ENCODE measurements at regions not wholly inside any gene's neighbourhood (a gene's known extent, or its start where the extent isn't known, plus 50 kb on each side); places are given as distances from the start of the nearest gene placed in this dataset.

- no peaks in the 10 kb centered on the region for H4K20me1 ChIP-seq (ENCODE audit: control insufficient read depth, insufficient read depth)
- no peak for TF ChIP-seq NFYA (IDR thresholded peaks at IDR 0.05; ENCODE audit: borderline replicate concordance, low read depth, low read length)
- TF ChIP-seq MTA3 (IDR thresholded peaks at IDR 0.05; ENCODE audit: borderline replicate concordance, low read length) = no peak
- no peak for TF ChIP-seq MYC (IDR thresholded peaks at IDR 0.05; ENCODE audit: insufficient read depth, insufficient read length, insufficient replicate concordance, low read length, severe bottlenecking)
- TF ChIP-seq PAX8 (IDR thresholded peaks at IDR 0.05) = no peak
- no peak for TF ChIP-seq CREB1 (IDR thresholded peaks at IDR 0.05; ENCODE audit: low read depth)
- no peak for TF ChIP-seq ATF3 (IDR thresholded peaks at IDR 0.05; ENCODE audit: borderline replicate concordance, extremely low read depth, low read depth, low read length)
- TF ChIP-seq POU2F2 (IDR thresholded peaks at IDR 0.05; ENCODE audit: borderline replicate concordance, low read depth, low read length) = no peak
- no peak for TF ChIP-seq SIX5 (IDR thresholded peaks at IDR 0.05; ENCODE audit: low read depth, low read length, severe bottlenecking)
- no peak for TF ChIP-seq SIN3A (IDR thresholded peaks at IDR 0.05; ENCODE audit: low read depth, low read length)
- TF ChIP-seq BHLHE40 (IDR thresholded peaks at IDR 0.05; ENCODE audit: borderline replicate concordance in 1 of 2, low read depth in 2 of 2, low read length in 1 of 2) = no peak
- no peak for TF ChIP-seq SUZ12 (IDR thresholded peaks at IDR 0.05; ENCODE audit: unreplicated experiment)
- TF ChIP-seq, protein P1, sequence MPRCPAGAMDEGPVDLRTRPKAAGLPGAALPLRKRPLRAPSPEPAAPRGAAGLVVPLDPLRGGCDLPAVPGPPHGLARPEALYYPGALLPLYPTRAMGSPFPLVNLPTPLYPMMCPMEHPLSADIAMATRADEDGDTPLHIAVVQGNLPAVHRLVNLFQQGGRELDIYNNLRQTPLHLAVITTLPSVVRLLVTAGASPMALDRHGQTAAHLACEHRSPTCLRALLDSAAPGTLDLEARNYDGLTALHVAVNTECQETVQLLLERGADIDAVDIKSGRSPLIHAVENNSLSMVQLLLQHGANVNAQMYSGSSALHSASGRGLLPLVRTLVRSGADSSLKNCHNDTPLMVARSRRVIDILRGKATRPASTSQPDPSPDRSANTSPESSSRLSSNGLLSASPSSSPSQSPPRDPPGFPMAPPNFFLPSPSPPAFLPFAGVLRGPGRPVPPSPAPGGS (IDR thresholded peaks at IDR 0.05; ENCODE audit: borderline replicate concordance, insufficient read depth, low read depth, low read length, poor library complexity, severe bottlenecking) = no peak
- TF ChIP-seq POLR2AphosphoS5 (IDR thresholded peaks at IDR 0.05; ENCODE audit: low read length) = no peak
- in situ Hi-C loops (cut with MboI) = no loop called here
- H3K36me3 ChIP-seq (ENCODE audit: control insufficient read depth in 2 of 2, insufficient read depth in 2 of 2, low read length in 1 of 2) = no peaks in the 10 kb centered on the region
- ChIA-PET RAD21 (ENCODE audit: unreplicated experiment) (interaction anchor here (0.9 kb wide), 1 partner anchor 30 kb away, joined by 3 read pairs; no protein-coding TSS in a partner anchor), CTCF (interaction anchor here (0.9 kb wide), 1 partner anchor 20 kb away, joined by 3 read pairs; no protein-coding TSS in a partner anchor), POLR2A (no interaction called here), SMC1A (ENCODE audit: uncharacterized antibody, unreplicated experiment) (interaction anchor here (1.0 kb wide), 1 partner anchor 15 kb away, joined by 3 read pairs; no protein-coding TSS in a partner anchor)
- H3K4me2 ChIP-seq (ENCODE audit: control insufficient read depth, insufficient read depth) = no peak overlapping the region
- no peak overlapping the region for H3K27ac ChIP-seq (ENCODE audit: control insufficient read depth, insufficient read depth)
- no peak overlapping the region for H2AFZ ChIP-seq (ENCODE audit: control insufficient read depth, low read depth, low read length)
- H3K9me3 ChIP-seq (replicated peaks; ENCODE audit: control insufficient read depth, insufficient read depth, low read length) = no peaks in the 10 kb centered on the region
- no peak overlapping the region for H3K4me3 ChIP-seq
- no TSS peak for BruUV-seq (replicated peaks)
- FAIRE-seq (no peak), ATAC-seq (no peak), DNase-seq (ENCODE audit: low read depth, low spot score) (no peak)
- intact Hi-C loops (cut with micrococcal nuclease; ENCODE audit: unreplicated experiment) = no loop called here
- H3K9ac ChIP-seq (ENCODE audit: control insufficient read depth, insufficient read depth, low read length) = no peak overlapping the region
- H3K27me3 ChIP-seq (replicated peaks in 1 of 2; ENCODE audit: control insufficient read depth in 2 of 2, insufficient read depth in 2 of 2, low read length in 1 of 2) = no peaks in the 10 kb centered on the region
- no peaks in the 10 kb centered on the region for H3K79me2 ChIP-seq (ENCODE audit: control insufficient read depth, insufficient read depth, low read length)
- H3K4me1 ChIP-seq (ENCODE audit: control insufficient read depth, insufficient read depth, low read length) = no peaks in the 10 kb centered on the region
- 50% methylated on average over 2 of the region's 2 CpGs for WGBS (ENCODE audit: insufficient coverage, insufficient replicate concordance, low lambda C conversion rate, missing lambda C conversion rate)
Observed at GRCh38 chr4:63693321-63693720, 715.9 kb downstream of the TECRL start.

Measured in GM12878 (cell line).